HG02885 (cell line): ENCODE measurements at regions not wholly inside any gene's neighbourhood (a gene's known extent, or its start where the extent isn't known, plus 50 kb on each side); places are given as distances from the start of the nearest gene placed in this dataset.
"Not testable (repeated sequence)": the region's sequence is repeated elsewhere in the genome, so short reads cannot be mapped to it uniquely, and the experiment has no call there.

Source experiments
- ATAC-seq: cut with Tn5 transposase; IDR thresholded peaks from one replicate; pipeline ENCODE4 v1.9.1; 2021; ENCODE audit warnings: mild to moderate bottlenecking; ENCODE audit not compliant: unreplicated experiment, poor library complexity

- ATAC-seq, result peak; percentile 85
These were observed 359.1 kb upstream of the DAB2 start for GRCh38 chr5:39783756-39784421.

GRCh38 chr5:39780347-39780746 lies 355.6 kb upstream of the DAB2 start:
- ATAC-seq, result no peak

- ATAC-seq, result no peak
These were observed 355.1 kb upstream of the DAB2 start for GRCh38 chr5:39779831-39780230.

- no peak for ATAC-seq
These were observed 351.1 kb upstream of the DAB2 start for GRCh38 chr5:39775797-39776365.

GRCh38 chr5:39775086-39775796 lies 350.5 kb upstream of the DAB2 start:
- no peak for ATAC-seq

- no peak for ATAC-seq
These were observed 349.8 kb upstream of the DAB2 start for GRCh38 chr5:39774605-39775004.

- no peak for ATAC-seq
These were observed 347.5 kb upstream of the DAB2 start for GRCh38 chr5:39772307-39772706.

GRCh38 chr5:39767916-39768315 lies 343.1 kb upstream of the DAB2 start:
- ATAC-seq, result no peak

GRCh38 chr5:39765366-39765765 lies 340.6 kb upstream of the DAB2 start:
- no peak for ATAC-seq

GRCh38 chr5:39762761-39763160 lies 338.0 kb upstream of the DAB2 start:
- ATAC-seq, result no peak

- ATAC-seq, result no peak
These were observed 336.6 kb upstream of the DAB2 start for GRCh38 chr5:39761199-39761950.

GRCh38 chr5:39760385-39761198 lies 335.8 kb upstream of the DAB2 start:
- no peak for ATAC-seq

GRCh38 chr5:39759701-39760100 lies 334.9 kb upstream of the DAB2 start:
- no peak for ATAC-seq

GRCh38 chr5:39758426-39758825 lies 333.6 kb upstream of the DAB2 start:
- ATAC-seq, result no peak

- ATAC-seq, result no peak
These were observed 332.4 kb upstream of the DAB2 start for GRCh38 chr5:39757131-39757530.

- ATAC-seq, result no peak
These were observed 331.2 kb upstream of the DAB2 start for GRCh38 chr5:39755986-39756385.

GRCh38 chr5:39755452-39755851 lies 330.7 kb upstream of the DAB2 start:
- no peak for ATAC-seq

- not testable (repeated sequence) for ATAC-seq
These were observed 329.0 kb upstream of the DAB2 start for GRCh38 chr5:39753747-39754146.

GRCh38 chr5:39750661-39751060 lies 325.9 kb upstream of the DAB2 start:
- no peak for ATAC-seq

- ATAC-seq, result no peak
These were observed 318.1 kb upstream of the DAB2 start for GRCh38 chr5:39742916-39743315.
